Loucy (cell line): ENCODE measurements at regions not wholly inside any gene's neighbourhood (a gene's known extent, or its start where the extent isn't known, plus 50 kb on each side); places are given as distances from the start of the nearest gene placed in this dataset.

ENCODE experiments used
- H2AFZ ChIP-seq: fragments of 200-600 bp; sonication (generic); 2 replicates; pipeline ENCODE4 v1.6.0; 2016; ENCODE audit warnings: antibody characterized with exemption, mild to moderate bottlenecking, low read length, moderate library complexity
- H3F3A ChIP-seq: fragments of 200-600 bp; 2 replicates; pipeline ENCODE4 v1.6.0; 2016; ENCODE audit warnings: antibody characterized with exemption, low read depth, mild to moderate bottlenecking
- H3K27me3 ChIP-seq: fragments of 200-600 bp; sonication (generic); 2 replicates; pipeline ENCODE4 v1.6.1; 2014; ENCODE audit warnings: low read length, mild to moderate bottlenecking; ENCODE audit not compliant: insufficient read depth, poor library complexity, severe bottlenecking
- H3K36me3 ChIP-seq: fragments of 200-600 bp; sonication (generic); 2 replicates; pipeline ENCODE4 v1.6.1; 2016; ENCODE audit warnings: low read length; ENCODE audit not compliant: insufficient read depth
- H3K4me1 ChIP-seq: fragments of 200-600 bp; sonication (generic); 2 replicates; pipeline ENCODE4 v1.5.1; 2014; ENCODE audit warnings: low read length, mild to moderate bottlenecking; ENCODE audit not compliant: insufficient read depth, poor library complexity, severe bottlenecking
- H3K4me2 ChIP-seq: fragments of 200-600 bp; sonication (generic); 2 replicates; pipeline ENCODE4 v1.6.0; 2014; ENCODE audit warnings: antibody characterized with exemption, low read length, low read depth, mild to moderate bottlenecking; ENCODE audit not compliant: poor library complexity, severe bottlenecking
- H3K4me3 ChIP-seq: fragments of 200-600 bp; sonication (generic); 2 replicates; pipeline ENCODE4 v1.5.1; 2014; ENCODE audit warnings: low read length, mild to moderate bottlenecking, mixed read lengths; ENCODE audit not compliant: poor library complexity, severe bottlenecking
- H3K79me2 ChIP-seq: fragments of 200-600 bp; sonication (generic); 2 replicates; pipeline ENCODE4 v1.6.1; 2014; ENCODE audit warnings: low read length; ENCODE audit not compliant: insufficient read depth
- H3K9ac ChIP-seq: fragments of 200-600 bp; sonication (generic); 2 replicates; pipeline ENCODE4 v1.6.0; 2014; ENCODE audit warnings: mild to moderate bottlenecking, low read depth, low read length, moderate library complexity; ENCODE audit not compliant: poor library complexity, severe bottlenecking
- H3K9me2 ChIP-seq: fragments of 200-600 bp; sonication (generic); replicated peaks from 2 replicates; pipeline ENCODE4 v1.6.1; 2016; ENCODE audit warnings: low read depth, low read length, mixed read lengths
- H3K9me3 ChIP-seq: fragments of 200-600 bp; sonication (generic); 2 replicates; pipeline ENCODE4 v1.6.1; 2014; ENCODE audit warnings: mild to moderate bottlenecking, antibody characterized with exemption, low read length, low read depth; ENCODE audit not compliant: insufficient read depth
- H4K20me1 ChIP-seq: fragments of 200-600 bp; sonication (generic); 2 replicates; pipeline ENCODE4 v1.6.0; 2014; ENCODE audit warnings: antibody characterized with exemption, low read length, mild to moderate bottlenecking; ENCODE audit not compliant: insufficient read depth, poor library complexity, severe bottlenecking
- EZH2phosphoT487 ChIP-seq: fragments of 200-600 bp; IDR thresholded peaks from 2 replicates; pipeline ENCODE4 v1.6.1; 2018; ENCODE audit warnings: antibody characterized with exemption, mild to moderate bottlenecking, moderate library complexity, borderline replicate concordance
- TF ChIP-seq, protein P1 (sequence below): fragments of 200-600 bp; sonication (generic); conservative IDR thresholded peaks from 2 replicates; pipeline ENCODE4 v1.5.1; 2014; ENCODE audit warnings: mild to moderate bottlenecking, antibody characterized with exemption, low read length

DNA sequence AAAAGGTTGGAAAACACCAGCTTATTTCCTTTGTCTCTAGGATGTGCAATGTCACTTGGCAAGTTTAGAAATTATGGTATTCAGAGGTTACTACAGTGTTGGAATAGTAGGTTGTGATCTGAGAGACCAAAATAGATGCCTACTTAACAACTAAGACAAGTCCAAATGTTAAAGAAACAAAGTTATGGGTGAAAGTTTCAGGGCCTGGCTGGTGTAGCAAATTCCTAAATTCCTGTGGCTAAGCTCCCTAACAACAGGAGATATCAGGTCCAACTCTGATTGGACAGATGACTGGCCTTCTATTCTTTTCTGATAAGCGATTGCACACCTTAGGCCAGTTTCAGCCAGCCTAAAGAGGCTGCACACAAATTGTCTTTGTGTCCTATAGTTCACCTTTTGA lies 873.5 kb downstream of the REEP3 start:
- no peaks in the 10 kb centered on the region for H3K27me3 ChIP-seq
- no peak overlapping the region for H2AFZ ChIP-seq

DNA sequence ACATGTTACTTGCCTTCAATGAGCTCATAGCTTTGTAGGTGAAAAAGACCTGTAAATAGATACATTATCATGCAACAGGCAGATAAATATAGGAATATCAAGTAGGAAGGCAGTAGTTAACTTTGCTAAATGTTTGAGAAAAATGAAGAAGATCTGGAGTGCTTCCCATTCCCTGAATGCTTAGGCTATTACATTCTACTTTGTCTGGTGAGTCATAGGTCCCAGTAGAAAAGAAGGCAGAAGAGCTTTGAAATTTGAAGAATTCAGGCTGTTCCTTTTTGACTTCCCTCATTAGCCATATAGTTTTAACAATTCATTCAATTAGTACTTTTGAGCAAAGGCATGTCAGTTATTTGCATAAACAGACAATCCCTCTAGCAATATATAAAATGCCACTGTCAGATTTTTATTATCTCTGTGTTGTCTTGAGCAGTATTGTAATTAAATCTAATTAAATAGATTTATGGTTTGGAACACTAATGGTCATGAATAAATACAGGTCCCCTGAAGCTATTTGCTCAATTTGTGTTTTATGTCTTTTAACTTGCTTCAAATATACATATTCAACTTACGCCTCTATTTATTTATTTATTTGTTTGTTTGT lies 875.0 kb downstream of the REEP3 start:
- no peaks in the 10 kb centered on the region for H3K9me2 ChIP-seq
- no peak overlapping the region for H3K9ac ChIP-seq
- H3K4me3 ChIP-seq = no peak overlapping the region
- no peak overlapping the region for H2AFZ ChIP-seq
- TF ChIP-seq EZH2phosphoT487 = no peak
- TF ChIP-seq, protein P1, sequence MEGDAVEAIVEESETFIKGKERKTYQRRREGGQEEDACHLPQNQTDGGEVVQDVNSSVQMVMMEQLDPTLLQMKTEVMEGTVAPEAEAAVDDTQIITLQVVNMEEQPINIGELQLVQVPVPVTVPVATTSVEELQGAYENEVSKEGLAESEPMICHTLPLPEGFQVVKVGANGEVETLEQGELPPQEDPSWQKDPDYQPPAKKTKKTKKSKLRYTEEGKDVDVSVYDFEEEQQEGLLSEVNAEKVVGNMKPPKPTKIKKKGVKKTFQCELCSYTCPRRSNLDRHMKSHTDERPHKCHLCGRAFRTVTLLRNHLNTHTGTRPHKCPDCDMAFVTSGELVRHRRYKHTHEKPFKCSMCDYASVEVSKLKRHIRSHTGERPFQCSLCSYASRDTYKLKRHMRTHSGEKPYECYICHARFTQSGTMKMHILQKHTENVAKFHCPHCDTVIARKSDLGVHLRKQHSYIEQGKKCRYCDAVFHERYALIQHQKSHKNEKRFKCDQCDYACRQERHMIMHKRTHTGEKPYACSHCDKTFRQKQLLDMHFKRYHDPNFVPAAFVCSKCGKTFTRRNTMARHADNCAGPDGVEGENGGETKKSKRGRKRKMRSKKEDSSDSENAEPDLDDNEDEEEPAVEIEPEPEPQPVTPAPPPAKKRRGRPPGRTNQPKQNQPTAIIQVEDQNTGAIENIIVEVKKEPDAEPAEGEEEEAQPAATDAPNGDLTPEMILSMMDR = no peak
- no peaks in the 10 kb centered on the region for H3F3A ChIP-seq
- no peaks in the 10 kb centered on the region for H3K4me1 ChIP-seq
- no peaks in the 10 kb centered on the region for H3K79me2 ChIP-seq
- H3K36me3 ChIP-seq = no peaks in the 10 kb centered on the region
- H3K27me3 ChIP-seq = no peaks in the 10 kb centered on the region
- H3K9me3 ChIP-seq = no peaks in the 10 kb centered on the region
- no peak overlapping the region for H3K4me2 ChIP-seq
- H4K20me1 ChIP-seq = no peaks in the 10 kb centered on the region

More for the DNA sequence above, 873.5 kb downstream of the REEP3 start:
- H3F3A ChIP-seq = no peaks in the 10 kb centered on the region
- H3K9me3 ChIP-seq = no peaks in the 10 kb centered on the region
- H3K9me2 ChIP-seq = no peaks in the 10 kb centered on the region
- H3K4me2 ChIP-seq = no peak overlapping the region
- H3K4me1 ChIP-seq = no peaks in the 10 kb centered on the region
- H4K20me1 ChIP-seq = no peaks in the 10 kb centered on the region
- no peaks in the 10 kb centered on the region for H3K79me2 ChIP-seq
- no peak overlapping the region for H3K9ac ChIP-seq
- no peak for TF ChIP-seq EZH2phosphoT487
- TF ChIP-seq, protein P1 = no peak
- H3K4me3 ChIP-seq = no peak overlapping the region
- no peaks in the 10 kb centered on the region for H3K36me3 ChIP-seq

DNA sequence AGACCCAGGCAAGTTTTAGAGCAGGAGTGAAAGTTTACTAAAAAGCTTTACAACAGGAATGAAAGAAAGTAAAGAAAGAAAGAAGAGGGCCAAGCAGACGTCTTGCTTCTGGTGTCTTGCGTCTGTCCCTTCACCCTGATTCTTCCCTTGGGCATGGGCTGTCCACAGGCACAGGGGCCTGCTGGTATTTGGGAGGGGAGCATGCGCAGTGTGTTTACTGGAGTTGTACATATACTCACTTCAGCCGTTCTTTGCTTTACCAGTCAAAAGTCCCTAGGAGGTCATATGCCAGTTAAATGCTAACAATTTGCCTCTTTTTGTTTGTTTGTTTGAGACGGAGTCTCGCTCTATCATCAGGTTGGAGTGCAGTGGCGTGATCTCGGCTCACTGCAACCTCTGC lies 875.9 kb downstream of the REEP3 start:
- no peaks in the 10 kb centered on the region for H3K9me3 ChIP-seq
- no peaks in the 10 kb centered on the region for H3K9me2 ChIP-seq
- H3K36me3 ChIP-seq = no peaks in the 10 kb centered on the region
- H3K79me2 ChIP-seq = no peaks in the 10 kb centered on the region
- no peaks in the 10 kb centered on the region for H3F3A ChIP-seq
- H3K9ac ChIP-seq = no peak overlapping the region
- no peak overlapping the region for H2AFZ ChIP-seq
- TF ChIP-seq, protein P1 = no peak
- TF ChIP-seq EZH2phosphoT487 = no peak
- H3K4me3 ChIP-seq = no peak overlapping the region
- no peaks in the 10 kb centered on the region for H3K27me3 ChIP-seq
- no peak overlapping the region for H3K4me2 ChIP-seq
- no peaks in the 10 kb centered on the region for H3K4me1 ChIP-seq
- H4K20me1 ChIP-seq = no peaks in the 10 kb centered on the region
